ENCODE measurements at regions not wholly inside any gene's neighbourhood (a gene's known extent, or its start where the extent isn't known, plus 50 kb on each side); places are given as distances from the start of the nearest gene placed in this dataset.
"Not testable (repeated sequence)": the region's sequence is repeated elsewhere in the genome, so short reads cannot be mapped to it uniquely, and the experiment has no call there.

DNA sequence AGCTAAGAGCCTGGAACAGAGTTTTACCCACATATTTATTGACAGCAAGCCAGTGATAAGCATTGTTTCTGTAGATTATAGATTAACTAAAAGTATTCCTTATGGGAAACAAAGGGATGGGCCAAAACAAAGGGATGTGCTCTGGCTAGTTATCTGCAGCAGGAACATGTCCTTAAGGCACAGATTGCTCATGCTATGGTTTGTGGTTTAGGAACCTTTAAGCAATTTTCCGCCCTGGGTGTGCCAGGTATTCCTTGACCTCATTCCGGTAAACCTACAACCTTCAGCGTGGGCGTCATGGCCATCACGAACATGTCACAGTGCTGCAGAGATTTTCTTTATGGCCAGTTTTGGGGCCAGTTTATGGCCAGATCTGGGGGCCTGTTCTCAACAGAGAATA is 153.4 kb upstream of the FSIP2 start:
- TF ChIP-seq, protein P1, sequence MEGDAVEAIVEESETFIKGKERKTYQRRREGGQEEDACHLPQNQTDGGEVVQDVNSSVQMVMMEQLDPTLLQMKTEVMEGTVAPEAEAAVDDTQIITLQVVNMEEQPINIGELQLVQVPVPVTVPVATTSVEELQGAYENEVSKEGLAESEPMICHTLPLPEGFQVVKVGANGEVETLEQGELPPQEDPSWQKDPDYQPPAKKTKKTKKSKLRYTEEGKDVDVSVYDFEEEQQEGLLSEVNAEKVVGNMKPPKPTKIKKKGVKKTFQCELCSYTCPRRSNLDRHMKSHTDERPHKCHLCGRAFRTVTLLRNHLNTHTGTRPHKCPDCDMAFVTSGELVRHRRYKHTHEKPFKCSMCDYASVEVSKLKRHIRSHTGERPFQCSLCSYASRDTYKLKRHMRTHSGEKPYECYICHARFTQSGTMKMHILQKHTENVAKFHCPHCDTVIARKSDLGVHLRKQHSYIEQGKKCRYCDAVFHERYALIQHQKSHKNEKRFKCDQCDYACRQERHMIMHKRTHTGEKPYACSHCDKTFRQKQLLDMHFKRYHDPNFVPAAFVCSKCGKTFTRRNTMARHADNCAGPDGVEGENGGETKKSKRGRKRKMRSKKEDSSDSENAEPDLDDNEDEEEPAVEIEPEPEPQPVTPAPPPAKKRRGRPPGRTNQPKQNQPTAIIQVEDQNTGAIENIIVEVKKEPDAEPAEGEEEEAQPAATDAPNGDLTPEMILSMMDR (IDR thresholded peaks at IDR 0.05) = not testable (repeated sequence)
- not testable (repeated sequence) for TF ChIP-seq ZFX (IDR thresholded peaks at IDR 0.05; ENCODE audit: borderline replicate concordance)

Data from 22Rv1 (cell line).